KMS-11 (cell line): ENCODE measurements at regions not wholly inside any gene's neighbourhood (a gene's known extent, or its start where the extent isn't known, plus 50 kb on each side); places are given as distances from the start of the nearest gene placed in this dataset.

Experiments
- H2AFZ ChIP-seq: fragments of 200-600 bp; sonication (generic); 2 replicates; pipeline ENCODE4 v1.6.1; 2016; ENCODE audit warnings: antibody characterized with exemption, mixed run types, low read depth
- H3K27ac ChIP-seq: fragments of 200-600 bp; sonication (generic); 2 replicates; pipeline ENCODE4 v1.6.1; 2016; ENCODE audit warnings: mild to moderate bottlenecking, mixed run types
- H3K27me3 ChIP-seq: fragments of 200-600 bp; sonication (generic); 2 replicates; pipeline ENCODE4 v1.6.1; 2017; ENCODE audit warnings: mild to moderate bottlenecking, low read depth, mixed run types, moderate library complexity; ENCODE audit not compliant: insufficient read depth
- H3K36me3 ChIP-seq: fragments of 200-600 bp; sonication (generic); 2 replicates; pipeline ENCODE4 v1.6.1; 2017; ENCODE audit warnings: mild to moderate bottlenecking, mixed run types; ENCODE audit not compliant: insufficient read depth
- H3K4me1 ChIP-seq: fragments of 200-600 bp; sonication (generic); 2 replicates; pipeline ENCODE4 v1.6.1; 2016; ENCODE audit warnings: mild to moderate bottlenecking, low read depth, mixed run types; ENCODE audit not compliant: poor library complexity, severe bottlenecking
- H3K4me2 ChIP-seq: fragments of 200-600 bp; sonication (generic); 2 replicates; pipeline ENCODE4 v1.7.0; 2016; ENCODE audit warnings: mild to moderate bottlenecking, mixed run types
- H3K4me3 ChIP-seq: fragments of 200-600 bp; sonication (generic); IDR thresholded peaks from 2 replicates; pipeline ENCODE4 v1.6.1; 2017; ENCODE audit warnings: low read depth, low read length, mixed read lengths; ENCODE audit not compliant: insufficient read depth
- H3K79me2 ChIP-seq: fragments of 200-600 bp; sonication (generic); 2 replicates; pipeline ENCODE4 v1.6.1; 2016; ENCODE audit warnings: low read depth, mixed run types; ENCODE audit not compliant: insufficient read depth
- H3K9ac ChIP-seq: fragments of 200-600 bp; sonication (generic); 2 replicates; pipeline ENCODE4 v1.6.1; 2016; ENCODE audit warnings: mild to moderate bottlenecking, mixed run types
- H4K20me1 ChIP-seq: fragments of 200-600 bp; sonication (generic); 2 replicates; pipeline ENCODE4 v1.6.1; 2016; ENCODE audit warnings: mild to moderate bottlenecking, mixed run types; ENCODE audit not compliant: insufficient read depth
- CTCF ChIP-seq: fragments of 200-600 bp; sonication (generic); conservative IDR thresholded peaks from 2 replicates; pipeline ENCODE4 v1.6.1; 2017; ENCODE audit warnings: low read depth, mild to moderate bottlenecking, antibody characterized with exemption, low read length, moderate library complexity, mixed read lengths

- peak overlapping the region; percentile 10; the same call in 1 of the 2 replicates for H3K9ac ChIP-seq
- H4K20me1 ChIP-seq, result no peaks in the 10 kb centered on the region
- 0 out of 2 replicates have a peak overlapping the region, but pooled peaks have one; percentile 32 for H2AFZ ChIP-seq
- no peaks in the 10 kb centered on the region for H3K79me2 ChIP-seq
- H3K36me3 ChIP-seq, result no peaks in the 10 kb centered on the region
- TF ChIP-seq CTCF, result no peak
- H3K27me3 ChIP-seq, result no peaks in the 10 kb centered on the region
- H3K4me3 ChIP-seq, result no peak overlapping the region
- H3K4me2 ChIP-seq, result peak overlapping the region; percentile 70
- H3K27ac ChIP-seq, result peak overlapping the region; percentile 82
- H3K4me1 ChIP-seq, result peaks cover 63% of the 10 kb centered on the region
These were observed 380.3 kb upstream of the ARID1B start for GRCh38 chr6:156396791-156397418.

GRCh38 chr6:156396068-156396771 is 381.0 kb upstream of the ARID1B start:
- H3K36me3 ChIP-seq, result no peaks in the 10 kb centered on the region
- peaks cover 64% of the 10 kb centered on the region for H3K4me1 ChIP-seq
- H3K79me2 ChIP-seq, result no peaks in the 10 kb centered on the region
- peak overlapping the region; percentile 82 for H3K27ac ChIP-seq
- peak overlapping the region; percentile 33 for H3K9ac ChIP-seq
- H3K4me3 ChIP-seq, result no peak overlapping the region
- H3K4me2 ChIP-seq, result peak overlapping the region; percentile 74
- 0 out of 2 replicates have a peak overlapping the region, but pooled peaks have one; percentile 32 for H2AFZ ChIP-seq
- H4K20me1 ChIP-seq, result no peaks in the 10 kb centered on the region
- TF ChIP-seq CTCF, result no peak
- no peaks in the 10 kb centered on the region for H3K27me3 ChIP-seq

GRCh38 chr6:156395276-156395675 is 381.9 kb upstream of the ARID1B start:
- peak overlapping the region; percentile 74 for H3K4me2 ChIP-seq
- peak overlapping the region; percentile 82 for H3K27ac ChIP-seq
- peaks cover 64% of the 10 kb centered on the region for H3K4me1 ChIP-seq
- H2AFZ ChIP-seq, result peak overlapping the region; percentile 43
- H3K27me3 ChIP-seq, result no peaks in the 10 kb centered on the region
- H3K9ac ChIP-seq, result peak overlapping the region; percentile 33
- no peak for TF ChIP-seq CTCF
- no peaks in the 10 kb centered on the region for H4K20me1 ChIP-seq
- H3K4me3 ChIP-seq, result no peak overlapping the region
- H3K79me2 ChIP-seq, result no peaks in the 10 kb centered on the region
- H3K36me3 ChIP-seq, result no peaks in the 10 kb centered on the region

- no peak overlapping the region for H2AFZ ChIP-seq
- peaks cover 52% of the 10 kb centered on the region for H3K4me1 ChIP-seq
- H3K4me2 ChIP-seq, result no peak overlapping the region
- no peaks in the 10 kb centered on the region for H3K79me2 ChIP-seq
- H3K9ac ChIP-seq, result no peak overlapping the region
- no peaks in the 10 kb centered on the region for H3K27me3 ChIP-seq
- H3K36me3 ChIP-seq, result no peaks in the 10 kb centered on the region
- no peak overlapping the region for H3K27ac ChIP-seq
- H3K4me3 ChIP-seq, result no peak overlapping the region
- H4K20me1 ChIP-seq, result no peaks in the 10 kb centered on the region
- TF ChIP-seq CTCF, result no peak
These were observed 384.5 kb upstream of the ARID1B start for GRCh38 chr6:156392648-156393047.
